GM18526 (cell line): ENCODE measurements at regions not wholly inside any gene's neighbourhood (a gene's known extent, or its start where the extent isn't known, plus 50 kb on each side); places are given as distances from the start of the nearest gene placed in this dataset.

Source experiments
- POLR2A ChIP-seq: IDR thresholded peaks from 3 replicates; pipeline ENCODE4 v1.6.1; 2011; ENCODE audit not compliant: insufficient read length; ENCODE audit errors: extremely low read depth

- no peak for TF ChIP-seq POLR2A
Observed at GRCh38 chr20:25867776-25868649, 171.4 kb upstream of the ZNF337 start.

- no peak for TF ChIP-seq POLR2A
Observed at GRCh38 chr20:25865715-25866656, 169.3 kb upstream of the ZNF337 start.

GRCh38 chr20:25864326-25864962, 167.8 kb upstream of the ZNF337 start:
- no peak for TF ChIP-seq POLR2A

DNA sequence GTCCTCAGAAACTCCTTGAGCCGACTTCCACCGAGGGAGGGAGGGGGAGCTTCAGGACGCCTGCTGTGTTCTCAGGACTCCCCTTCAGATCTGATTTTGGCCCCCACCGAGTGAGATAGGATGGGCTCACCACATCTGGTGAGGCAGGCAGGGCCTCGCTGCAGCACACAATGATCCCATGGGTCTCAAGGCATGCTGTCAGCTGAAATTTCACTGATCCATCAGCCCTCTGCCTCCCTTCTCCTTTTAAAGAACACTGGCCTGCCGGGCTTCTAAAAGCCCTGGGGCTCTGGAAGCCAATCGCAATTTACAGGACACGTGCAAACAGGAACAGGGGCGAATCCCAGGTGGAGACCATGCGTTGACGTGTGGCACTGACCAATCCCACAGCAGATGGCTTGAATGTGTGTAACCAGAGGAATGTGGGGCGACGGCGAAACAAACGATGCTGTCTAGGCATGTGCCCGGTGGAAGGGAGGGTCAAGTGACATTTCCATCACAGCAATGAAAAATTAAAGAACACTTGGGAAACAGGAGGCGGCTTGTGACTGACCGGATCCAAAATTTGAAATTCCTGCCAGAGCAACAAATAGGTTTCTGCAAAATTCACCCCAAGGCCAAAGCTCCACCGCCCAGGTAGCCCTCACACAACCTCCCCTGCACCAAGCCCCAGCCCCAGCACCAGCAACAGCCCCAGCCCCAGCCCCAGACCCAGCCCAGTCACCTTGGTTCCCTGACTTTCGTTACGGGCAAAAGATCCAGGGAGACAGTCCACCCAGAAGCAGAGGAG, 167.1 kb upstream of the ZNF337 start:
- no peak for TF ChIP-seq POLR2A

DNA sequence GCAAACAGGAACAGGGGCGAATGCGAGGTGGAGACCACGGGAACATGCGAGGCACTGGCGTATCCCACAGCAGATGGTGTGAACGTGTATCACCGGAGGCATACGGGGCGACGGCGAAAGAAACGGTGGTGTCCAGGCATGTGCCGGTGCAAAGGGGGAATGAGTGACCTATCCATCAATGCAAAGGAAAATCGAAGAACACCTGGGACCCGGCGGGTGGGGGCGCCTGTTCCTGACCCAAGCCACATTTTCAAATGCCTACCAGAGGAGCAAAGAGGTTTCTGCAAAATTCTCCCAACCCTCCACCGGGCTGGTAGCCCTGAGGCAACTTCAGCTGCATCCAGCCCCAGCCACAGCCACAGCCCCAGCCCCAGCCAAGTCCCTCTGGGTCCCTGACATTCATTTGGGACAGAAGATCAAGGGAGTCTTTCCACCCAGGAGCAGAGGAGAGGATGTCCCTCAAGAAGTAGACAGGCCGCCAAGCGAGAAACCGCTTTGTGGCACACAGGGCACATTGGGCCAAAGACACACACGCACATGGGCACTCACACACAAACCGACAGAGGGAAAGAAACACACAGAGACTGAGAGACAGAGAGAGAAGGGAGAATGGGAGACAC, 164.0 kb upstream of the ZNF337 start:
- TF ChIP-seq POLR2A: no peak

GRCh38 chr20:25859649-25860530, 163.2 kb upstream of the ZNF337 start:
- no peak for TF ChIP-seq POLR2A

GRCh38 chr20:25858495-25859425, 162.1 kb upstream of the ZNF337 start:
- no peak for TF ChIP-seq POLR2A

GRCh38 chr20:25856256-25856884, 159.7 kb upstream of the ZNF337 start:
- TF ChIP-seq POLR2A: no peak

DNA sequence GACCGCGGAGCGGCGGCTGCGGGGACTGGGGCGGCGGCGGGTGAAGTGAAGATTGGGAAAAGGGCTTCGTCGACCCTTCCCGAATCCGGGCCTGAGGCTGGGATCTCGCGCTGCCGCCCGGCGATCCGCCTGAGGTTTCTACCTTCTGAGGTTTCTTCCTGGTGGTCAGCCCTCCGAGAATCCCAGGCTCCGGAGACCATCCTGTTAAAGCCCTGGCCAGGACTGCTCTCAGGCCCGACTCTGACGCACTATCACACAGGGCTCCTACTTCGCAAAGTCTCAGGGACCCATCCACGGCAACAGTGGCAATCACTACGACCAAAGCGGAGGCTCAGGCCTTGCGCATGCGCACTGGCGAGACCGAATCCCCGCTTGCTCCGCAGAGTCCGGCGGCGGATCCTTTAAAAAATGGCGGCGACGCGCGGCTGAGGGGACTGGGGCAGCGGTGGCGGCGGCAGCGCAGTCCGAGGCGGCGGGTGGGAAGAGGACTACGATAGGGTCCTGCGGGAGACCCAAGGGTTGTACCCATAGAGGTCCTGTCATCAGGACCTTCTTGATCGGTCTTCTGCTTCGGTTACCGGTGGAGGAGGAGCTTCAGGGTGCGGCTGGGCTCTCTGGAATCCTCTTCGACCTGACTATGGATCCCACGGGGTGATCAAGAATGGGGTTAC, 157.2 kb upstream of the ZNF337 start:
- TF ChIP-seq POLR2A: peak; percentile 28

DNA sequence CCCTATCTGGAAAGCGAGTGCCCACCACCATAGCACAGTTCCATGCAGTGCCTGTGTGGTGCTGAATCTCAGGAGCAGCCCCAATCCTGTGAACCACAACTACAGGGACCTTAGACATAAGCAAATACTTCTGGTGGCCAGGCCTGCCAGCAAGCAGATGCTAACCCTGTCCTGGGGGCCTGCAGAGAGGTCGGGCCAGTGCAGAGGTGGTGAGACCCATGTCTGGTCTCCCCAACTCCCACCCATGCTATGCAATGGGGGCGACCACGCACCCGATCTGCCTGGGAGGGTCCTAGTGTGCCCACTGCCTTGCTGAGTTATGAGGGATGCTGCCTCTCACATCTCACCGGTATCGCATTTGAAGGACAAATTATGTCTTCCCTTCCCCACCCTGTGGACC, 151.6 kb upstream of the ZNF337 start:
- no peak for TF ChIP-seq POLR2A

DNA sequence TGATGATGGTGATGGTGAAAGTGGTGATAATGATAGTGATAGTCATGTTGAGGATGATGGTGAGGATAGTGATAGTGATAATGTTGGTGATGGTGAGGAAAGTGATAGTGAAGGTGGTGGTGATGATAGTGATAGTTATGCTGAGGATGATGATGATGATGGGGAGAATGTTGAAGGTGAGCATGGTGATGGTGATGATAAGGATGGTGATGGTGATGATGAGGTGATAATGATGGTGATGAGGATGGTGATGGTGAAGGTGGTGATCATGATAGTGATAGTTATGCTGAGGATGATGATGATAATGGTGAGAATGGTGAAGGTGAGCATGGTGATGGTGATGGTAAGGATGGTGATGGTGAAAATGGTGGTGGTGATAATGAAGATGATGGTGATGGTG, 64.9 kb upstream of the ZNF337 start:
- no peak for TF ChIP-seq POLR2A
